Muscle of back (tissue), 3 donors: ENCODE measurements at regions not wholly inside any gene's neighbourhood (a gene's known extent, or its start where the extent isn't known, plus 50 kb on each side); places are given as distances from the start of the nearest gene placed in this dataset.
"Not testable (repeated sequence)": the region's sequence is repeated elsewhere in the genome, so short reads cannot be mapped to it uniquely, and the experiment has no call there.

Source experiments
- DNase-seq, 3 donors: peaks; one replicate each; pipeline versions ENCODE4 v3.0.0 to v3.0.0-alpha.2; 2013

- no peak for DNase-seq
These were observed 96.7 kb upstream of the UMPS start for GRCh38 chr3:124633524-124633923.

DNA sequence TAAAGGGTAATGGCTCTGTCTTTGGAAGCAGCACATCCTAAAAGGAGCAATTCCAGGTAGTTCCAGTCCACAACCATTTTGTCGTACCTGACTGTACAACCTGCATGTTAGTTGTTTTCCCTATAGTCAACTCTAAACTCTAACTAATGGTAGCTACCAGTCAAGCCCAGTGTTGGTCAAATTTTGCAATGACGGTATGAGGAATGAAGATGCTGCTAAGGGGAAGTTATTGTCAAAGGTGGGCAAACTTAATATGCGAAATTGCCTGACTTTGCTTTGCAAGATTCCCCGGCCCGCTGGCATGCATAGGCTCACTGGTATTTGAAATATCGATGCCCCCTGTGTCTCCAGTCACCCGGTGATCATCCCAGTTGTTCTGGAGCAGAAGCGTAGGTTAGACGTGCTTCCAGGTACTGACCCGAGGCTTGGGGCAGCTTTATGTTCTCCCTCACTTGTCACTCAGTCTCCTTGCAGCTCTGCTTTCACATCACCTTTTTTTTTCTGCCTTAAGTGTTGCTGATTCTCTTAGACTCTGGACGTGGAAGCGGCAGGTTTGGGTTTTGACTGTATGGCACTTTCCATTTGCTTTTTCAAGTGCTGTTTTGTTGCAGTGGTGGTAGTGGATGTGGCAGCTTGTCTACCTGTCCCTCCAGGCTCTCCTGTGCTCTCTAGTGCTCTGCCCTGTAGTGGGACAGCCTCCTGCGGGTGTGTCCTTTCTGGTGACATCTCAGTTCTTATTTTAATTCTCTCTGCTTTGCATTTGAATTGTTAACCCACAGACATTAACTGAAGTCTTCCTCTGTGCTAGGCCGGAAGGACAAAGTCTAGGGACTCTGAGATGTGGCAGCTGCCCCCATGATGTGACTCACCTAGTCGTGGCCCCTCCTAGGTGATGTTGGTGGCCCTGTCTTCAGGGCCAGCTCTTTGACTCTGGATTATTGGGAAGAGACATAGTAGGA, 95.8 kb upstream of the UMPS start:
- no peak for DNase-seq

- no peak for DNase-seq
These were observed 95.1 kb upstream of the UMPS start for GRCh38 chr3:124635169-124635539.

DNA sequence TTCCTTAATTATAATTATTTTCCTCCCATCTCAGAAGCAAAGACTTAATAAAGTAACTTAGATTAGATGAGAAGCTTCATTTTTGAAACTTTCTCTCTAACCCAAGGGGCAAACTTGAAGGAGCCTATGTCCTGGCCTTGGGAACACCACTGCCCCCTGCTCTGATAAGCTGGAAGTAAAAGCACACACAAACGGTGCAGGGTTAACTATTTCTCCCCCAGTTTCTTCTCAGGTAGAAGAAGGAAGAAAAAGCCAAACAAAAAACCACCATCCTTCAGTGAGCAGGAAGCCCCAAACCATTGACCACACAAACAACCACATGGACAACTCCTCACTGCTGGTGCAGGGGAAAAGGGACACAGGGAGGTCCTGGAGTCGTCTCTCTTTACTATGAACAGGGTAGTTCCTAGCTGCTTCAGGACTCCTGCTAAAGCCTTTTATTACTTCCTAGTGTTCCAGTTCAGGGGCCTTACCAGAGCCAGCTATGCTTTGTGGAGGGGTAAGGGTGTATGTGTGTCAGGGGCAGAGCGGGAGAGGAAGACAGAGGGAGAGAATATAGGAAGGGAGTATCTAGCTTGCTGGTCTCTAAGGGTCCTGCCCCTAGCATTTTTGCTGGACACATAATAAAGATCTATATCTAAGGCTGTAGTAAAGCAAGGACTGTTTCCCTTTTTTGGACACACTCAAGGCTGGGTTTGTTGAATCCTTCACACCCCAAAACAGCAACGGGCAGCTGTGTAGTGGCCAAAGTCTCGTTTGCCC, 94.0 kb upstream of the UMPS start:
- no peak for DNase-seq

GRCh38 chr3:124636863-124637296, 93.4 kb upstream of the UMPS start:
- no peak for DNase-seq

DNA sequence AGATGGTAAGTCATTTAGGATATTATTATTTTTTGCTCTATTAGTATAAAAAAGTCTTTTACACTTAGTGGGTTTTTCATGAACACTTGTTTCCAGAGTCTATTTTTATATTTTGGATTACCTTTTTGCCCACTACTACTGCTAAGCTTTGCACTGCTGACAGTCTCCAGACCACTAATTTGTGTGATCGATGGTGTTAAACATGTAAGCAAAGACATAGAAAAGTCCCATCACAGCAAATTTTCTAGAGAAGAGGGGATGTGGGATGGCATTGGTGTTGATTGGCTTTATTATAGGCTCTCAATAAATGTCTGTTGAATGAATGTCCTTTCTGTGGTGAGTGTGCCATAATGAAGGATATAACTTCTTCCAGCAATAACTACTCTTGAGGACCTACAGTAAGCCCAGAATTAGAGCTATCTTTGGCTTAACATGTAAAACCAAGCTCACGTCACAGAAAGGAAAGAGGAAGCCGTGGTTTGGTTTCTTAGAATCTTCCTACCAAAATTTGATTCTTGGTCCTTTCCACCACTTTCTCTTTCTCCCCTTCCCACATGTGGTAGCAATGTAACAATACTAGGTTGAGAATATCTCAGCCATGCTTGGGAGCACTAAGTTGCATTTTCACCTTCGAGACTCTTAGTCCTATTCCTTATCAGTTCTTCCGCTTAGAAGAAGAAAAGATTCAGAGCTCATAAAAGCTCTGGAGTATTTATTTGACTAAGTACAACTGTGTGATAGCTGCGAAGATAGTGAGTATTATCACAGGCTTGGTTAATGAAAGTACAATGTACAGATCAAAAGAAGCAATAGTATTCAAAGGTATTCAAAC, 90.6 kb upstream of the UMPS start:
- no peak for DNase-seq

DNA sequence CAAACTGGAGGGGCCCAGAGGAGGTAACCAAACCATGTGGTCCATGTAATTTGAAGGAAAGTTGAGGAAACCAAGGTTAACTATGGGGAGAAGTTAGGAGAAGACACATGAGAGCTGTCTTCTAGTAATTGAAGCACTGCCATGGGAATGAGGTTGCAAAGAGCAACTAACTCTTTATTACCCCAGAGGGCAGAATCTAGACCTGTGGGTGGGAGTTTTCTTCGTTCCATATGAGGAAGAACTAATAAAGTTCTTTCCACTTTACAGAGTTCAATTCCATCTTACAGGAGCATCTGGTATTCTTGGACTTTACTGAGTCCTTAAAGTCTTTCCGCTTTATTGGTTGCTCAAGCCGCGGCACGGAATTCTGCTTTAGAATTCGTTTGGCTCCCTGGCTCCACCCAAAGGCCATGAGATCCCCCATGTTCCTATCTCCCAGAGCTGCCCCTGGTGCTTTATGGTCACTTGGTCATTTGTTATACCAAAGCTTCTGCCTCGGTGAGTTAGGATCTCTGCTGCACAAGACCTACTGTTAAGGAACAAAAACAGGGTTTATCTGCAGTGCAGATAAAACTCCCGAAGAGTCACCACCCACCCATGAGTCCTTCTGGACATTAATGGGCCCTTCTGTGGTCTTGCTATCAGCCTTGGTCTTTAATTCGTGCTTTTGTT, 89.5 kb upstream of the UMPS start:
- no peak for DNase-seq

- no peak for DNase-seq
These were observed 86.8 kb upstream of the UMPS start for GRCh38 chr3:124643453-124643852.

GRCh38 chr3:124646186-124646585, 84.1 kb upstream of the UMPS start:
- not testable (repeated sequence) for DNase-seq

DNA sequence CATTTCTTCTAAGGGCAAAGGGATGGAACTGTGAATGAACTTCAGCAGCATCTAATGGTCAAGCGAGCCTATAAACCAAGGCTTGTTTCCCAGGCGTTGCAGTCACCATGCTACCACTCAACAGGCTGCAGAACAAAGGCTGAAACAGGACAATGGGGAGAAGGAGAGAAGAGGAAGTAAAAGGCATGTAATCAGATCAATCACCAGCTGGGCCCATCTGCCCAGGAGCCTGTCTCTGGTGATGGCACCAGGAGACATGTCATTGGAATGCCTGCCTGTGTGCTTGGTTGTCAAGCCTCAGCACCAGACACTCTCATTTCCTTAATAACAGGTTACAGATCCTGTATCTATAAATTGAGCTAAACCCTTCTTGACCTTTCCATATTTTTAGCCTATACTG, 81.7 kb upstream of the UMPS start:
- no peak for DNase-seq

- DNase-seq: no peak
These were observed 79.5 kb upstream of the UMPS start for GRCh38 chr3:124650798-124651197.

GRCh38 chr3:124651416-124651815, 78.8 kb upstream of the UMPS start:
- not testable (repeated sequence) for DNase-seq

- DNase-seq: no peak
These were observed 78.2 kb upstream of the UMPS start for GRCh38 chr3:124652009-124652408.

DNA sequence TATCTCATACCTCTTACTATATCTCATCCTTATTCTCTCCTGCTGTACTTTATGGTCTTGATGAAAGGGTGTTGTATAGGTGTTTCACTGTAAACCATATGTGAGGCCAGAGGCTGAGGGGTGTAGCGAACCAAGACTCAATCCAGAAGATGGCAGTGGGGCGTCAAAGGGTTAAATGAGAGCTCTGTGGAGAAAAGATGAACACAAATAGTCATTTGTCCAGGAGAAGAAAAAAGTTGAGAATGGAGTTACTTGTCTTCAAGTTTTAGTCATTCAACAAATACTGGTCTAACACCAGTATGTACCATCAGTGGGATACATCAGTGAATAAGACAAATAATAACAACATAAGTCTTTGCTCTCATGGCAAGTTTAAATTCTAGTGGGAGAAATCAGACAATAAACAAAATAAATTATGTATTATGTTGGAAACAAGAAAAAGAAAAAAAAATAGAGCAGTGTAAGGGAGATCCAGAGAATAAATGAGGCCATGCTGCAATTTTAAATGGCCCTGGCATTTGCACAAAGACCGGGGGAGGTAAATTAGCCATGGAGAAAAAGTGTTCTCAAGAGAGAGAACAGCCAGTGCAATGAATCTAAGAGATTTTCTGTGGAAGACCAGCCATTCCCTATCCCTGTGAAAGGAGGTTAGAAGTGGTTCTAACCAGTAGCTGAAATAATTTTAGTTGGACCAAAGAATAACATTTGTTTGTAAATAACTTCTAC, 77.0 kb upstream of the UMPS start:
- no peak for DNase-seq

DNA sequence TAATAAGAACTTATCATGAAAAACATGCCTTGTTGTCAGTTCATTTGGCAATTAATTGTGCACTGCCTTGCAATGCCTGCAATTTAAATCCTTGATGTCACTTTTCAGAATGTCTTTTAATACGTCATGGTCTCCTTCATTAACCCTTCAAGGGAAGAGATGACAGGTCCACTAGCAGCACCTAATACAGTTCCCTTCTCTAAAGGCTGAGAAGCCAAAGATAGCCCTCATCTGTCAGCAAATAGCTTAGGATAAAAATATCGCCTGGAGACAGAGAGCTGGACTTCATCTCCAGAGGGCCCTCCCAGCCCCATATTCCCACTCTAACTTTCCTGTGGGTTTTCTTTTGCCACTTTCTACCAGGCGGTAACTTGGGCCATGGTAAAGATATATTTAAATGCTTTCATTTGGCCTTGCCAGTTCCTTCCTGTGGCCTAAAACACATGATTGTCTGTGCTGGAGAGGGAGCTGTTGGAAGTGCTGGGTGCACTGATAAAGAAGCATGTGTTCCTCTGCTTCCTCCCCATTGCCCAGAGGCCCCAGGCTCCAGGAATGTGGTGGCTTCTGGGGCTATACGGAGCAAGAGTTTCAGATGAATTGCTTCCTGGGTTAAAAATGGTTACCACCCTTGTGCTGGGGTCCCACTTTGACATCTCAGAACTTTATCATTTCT, 76.3 kb upstream of the UMPS start:
- peak in 2 of 3 donors; percentile 7 to 25 for DNase-seq

- DNase-seq: no peak
These were observed 75.8 kb upstream of the UMPS start for GRCh38 chr3:124654470-124654845.

DNA sequence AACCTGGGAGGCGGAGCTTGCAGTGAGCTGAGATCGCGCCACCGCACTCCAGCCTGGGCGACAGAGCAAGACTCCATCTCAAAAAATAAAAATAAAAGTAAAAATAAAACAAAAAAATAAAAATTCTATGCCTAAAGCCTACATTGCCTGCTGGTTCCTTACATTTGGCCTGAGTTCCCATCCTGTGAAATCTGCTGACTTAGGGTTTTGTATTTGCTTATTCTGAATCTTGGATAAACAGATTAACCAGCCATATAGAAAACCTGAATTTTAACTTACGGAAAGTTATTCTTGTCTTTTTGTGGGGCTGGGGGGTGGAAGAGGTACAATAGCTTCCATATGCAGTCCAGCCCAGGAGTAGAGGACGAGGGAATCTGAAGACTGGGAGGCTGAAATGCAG, 73.7 kb upstream of the UMPS start:
- no peak for DNase-seq

DNA sequence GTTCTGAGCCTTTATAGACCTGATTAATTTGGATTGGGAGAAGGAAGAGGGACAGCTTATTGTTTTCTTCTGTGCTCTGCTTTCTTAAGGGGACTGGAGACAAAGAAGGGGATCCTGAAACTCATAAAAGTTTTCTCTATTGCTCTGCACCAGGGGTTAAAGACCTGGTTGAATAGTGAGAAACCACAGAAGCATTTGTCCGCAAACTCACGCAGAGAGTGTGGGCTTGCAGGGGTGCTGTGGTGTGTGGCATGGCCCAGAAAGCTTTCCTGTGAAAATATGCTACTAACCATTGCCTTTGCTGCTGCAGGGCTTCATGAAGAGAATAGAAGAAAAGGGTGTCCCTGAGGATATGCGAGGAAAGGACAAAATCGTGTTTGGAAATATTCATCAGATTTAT, 73.1 kb upstream of the UMPS start:
- DNase-seq: no peak

DNA sequence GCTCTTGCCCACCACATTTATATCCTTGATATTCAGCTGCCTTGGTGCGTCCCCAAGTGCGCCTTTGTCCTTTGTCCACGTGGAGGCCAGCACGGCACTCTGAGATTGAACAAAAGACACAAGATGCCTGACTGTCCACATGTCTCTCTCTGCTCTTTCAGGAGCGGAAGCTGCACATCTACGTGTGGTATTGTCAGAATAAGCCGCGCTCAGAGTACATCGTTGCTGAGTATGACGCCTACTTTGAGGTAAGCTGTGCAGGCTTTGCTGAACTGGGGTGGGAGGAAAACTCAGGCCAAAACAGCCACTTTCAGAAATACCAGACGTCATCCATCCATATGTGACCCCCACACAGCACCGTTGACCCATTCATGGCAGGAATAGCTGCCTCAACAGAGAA, 72.0 kb upstream of the UMPS start:
- DNase-seq: no peak

DNA sequence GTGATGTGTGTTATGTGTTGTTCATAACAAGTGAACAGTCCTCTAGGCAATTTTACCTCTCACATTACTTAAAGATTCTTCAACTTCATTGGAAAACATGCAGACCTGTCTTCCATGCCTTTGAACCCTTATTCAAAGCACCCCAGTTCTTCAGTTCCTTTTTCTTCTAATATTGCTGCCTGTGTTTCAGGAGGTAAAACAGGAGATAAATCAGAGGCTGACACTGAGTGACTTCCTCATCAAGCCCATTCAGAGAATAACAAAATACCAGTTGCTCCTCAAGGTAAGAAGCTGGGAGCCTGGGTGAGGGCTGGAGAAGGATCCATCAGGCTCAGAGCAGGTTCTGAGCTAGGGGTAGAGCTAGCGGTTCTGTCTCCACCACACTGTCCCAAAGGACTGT, 71.1 kb upstream of the UMPS start:
- no peak for DNase-seq
